GM18861 (cell line): ENCODE measurements at regions not wholly inside any gene's neighbourhood (a gene's known extent, or its start where the extent isn't known, plus 50 kb on each side); places are given as distances from the start of the nearest gene placed in this dataset.
"Not testable (repeated sequence)": the region's sequence is repeated elsewhere in the genome, so short reads cannot be mapped to it uniquely, and the experiment has no call there.

Experiments
- ATAC-seq: cut with Tn5 transposase; IDR thresholded peaks from one replicate; pipeline ENCODE4 v1.9.1; 2021; ENCODE audit not compliant: unreplicated experiment

DNA sequence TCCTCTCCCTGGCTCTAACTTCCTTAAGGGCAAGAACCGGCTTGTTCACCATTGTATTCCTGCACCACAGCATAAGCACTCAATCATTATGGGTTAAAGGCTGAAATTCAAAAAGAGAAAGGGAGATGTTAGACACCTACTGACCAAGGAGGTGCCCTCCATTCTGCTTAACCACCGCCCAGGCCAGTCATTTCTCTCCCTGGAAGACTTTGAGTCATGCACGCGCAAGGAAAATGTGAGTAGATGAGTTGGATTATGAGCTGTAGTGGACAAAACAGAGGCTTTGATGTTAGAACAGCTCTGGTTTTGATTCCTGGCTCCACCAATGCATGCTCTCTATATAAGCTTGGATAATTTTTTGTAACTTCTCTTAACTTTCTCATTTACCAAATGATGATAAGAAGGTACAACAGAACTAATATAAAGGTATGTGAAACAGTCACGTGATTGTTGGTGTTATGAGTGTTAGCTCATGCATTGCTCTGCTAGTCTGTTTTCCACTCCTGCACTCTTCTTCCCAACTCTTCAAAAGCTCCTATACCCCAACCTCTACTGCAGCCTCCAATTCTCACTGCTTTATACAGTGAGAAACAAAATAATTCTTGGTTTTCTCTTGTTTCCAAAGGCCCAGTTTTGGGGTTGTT lies 148.4 kb upstream of the ATP11B start:
- ATAC-seq = no peak

DNA sequence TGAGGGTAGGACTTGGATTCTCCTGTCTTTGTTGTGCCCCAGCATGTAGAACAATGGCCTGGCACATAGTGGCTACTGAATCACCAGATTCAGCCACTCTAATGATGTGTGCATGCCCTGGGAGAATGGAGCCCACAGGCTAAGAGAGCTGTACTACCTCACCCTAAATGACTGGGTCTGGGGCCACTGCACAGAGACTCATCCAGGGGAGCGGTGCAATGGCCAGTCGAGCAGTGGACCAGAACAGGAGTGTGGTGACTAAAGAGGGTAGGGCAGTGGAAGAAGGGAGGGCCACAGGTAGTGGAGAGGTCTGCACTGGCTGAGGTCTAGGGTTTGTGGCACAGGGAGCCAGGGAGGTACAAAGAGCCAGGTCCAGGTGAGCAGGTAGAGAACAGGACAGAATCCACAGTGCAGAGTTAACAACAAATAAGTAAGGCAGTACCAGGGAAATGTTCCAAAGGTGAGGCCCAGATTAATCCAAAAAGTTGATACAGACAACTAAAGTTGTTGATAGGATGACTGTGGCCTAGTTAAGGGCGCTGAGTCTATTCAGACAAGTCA lies 142.7 kb upstream of the ATP11B start:
- no peak for ATAC-seq

DNA sequence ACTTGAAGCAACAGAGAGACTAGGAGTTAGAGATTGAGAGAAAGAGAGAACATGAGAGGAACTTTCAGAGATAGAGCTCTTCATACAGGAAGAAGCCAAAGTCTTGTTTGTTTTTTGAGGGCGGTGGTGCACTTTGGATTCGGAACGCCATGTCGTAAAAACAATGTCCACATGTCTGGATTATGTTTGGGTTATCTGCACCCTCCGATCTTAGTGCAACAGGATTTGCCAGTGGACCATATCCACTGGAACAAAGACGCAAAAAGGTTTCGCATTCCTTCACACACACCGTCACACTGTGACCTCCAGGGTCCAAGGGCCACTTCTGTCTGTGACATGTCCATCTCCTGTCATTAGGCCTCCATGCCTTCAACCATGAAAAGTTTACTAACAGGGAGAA lies 141.8 kb upstream of the ATP11B start:
- no peak for ATAC-seq

DNA sequence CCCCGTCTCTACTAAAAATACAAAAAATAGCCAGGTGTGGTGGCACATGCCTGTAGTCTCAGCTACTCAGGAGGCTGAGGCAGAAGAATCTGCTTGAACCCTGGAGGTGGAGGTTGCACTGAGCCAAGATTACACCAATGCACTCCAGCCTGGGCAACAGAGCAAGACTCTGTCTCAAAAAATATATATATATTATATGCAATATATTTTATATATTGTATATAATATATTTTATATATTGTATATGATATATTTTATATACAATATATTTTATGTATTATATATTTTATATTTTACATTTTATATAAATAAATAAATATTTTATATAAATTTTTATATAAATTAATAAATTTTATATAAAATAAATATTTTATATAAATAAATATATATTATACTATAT lies 140.2 kb upstream of the ATP11B start:
- ATAC-seq = not testable (repeated sequence)

DNA sequence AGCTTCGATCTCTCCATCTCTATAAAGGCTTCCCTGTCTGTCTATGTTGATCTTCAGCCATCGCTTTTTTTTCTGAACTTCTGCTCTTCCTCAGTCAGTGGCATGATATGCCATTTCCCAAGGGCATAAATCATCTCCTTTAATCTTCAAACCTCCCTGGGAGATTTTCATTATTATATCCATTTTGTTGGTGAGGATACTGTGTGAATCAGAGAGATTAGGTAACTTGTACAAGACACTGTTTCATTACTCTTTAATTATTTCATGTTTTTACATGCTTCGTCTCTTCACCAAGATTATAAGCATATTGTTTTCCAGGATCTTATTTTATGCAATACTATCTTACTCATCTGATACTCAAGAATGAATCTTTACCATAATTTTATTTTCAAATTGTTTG lies 124.8 kb upstream of the ATP11B start:
- ATAC-seq = no peak

DNA sequence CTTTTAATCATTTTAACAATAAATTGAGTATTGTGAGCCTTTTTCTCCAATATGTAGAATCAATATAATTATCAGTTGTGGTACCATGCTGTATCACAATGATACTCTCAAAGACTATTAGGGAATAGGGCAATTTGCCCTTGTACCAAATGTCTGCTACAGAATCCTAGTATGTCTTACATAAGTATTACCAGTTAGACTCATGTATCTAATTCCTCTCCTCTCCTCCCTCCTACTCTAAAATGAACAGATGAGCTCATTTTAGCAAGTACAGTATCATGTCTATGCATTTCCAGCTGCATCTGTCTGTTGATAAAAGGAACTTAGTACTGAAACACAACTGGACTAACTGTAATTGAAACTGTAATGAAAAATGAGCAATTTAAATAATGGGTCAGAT lies 124.3 kb upstream of the ATP11B start:
- no peak for ATAC-seq

DNA sequence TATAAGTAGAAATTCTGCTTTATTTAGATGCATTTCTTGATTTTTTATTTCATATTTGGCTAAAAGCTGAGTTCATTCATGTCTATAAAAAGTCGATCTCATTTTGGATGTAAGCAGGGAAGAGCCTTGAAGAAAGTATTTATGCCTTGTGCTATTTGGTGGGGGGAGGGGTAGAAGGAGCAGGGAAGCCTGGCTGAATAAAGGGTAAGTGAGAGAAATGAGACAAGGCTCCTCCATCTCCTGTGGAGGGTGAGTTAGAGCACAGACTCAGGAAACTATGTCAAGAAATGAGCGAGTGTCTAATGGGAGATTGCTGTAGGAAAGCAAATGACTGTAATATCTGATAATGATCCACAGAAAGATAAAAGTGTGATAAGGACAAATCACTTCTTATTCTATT lies 121.8 kb upstream of the ATP11B start:
- no peak for ATAC-seq

DNA sequence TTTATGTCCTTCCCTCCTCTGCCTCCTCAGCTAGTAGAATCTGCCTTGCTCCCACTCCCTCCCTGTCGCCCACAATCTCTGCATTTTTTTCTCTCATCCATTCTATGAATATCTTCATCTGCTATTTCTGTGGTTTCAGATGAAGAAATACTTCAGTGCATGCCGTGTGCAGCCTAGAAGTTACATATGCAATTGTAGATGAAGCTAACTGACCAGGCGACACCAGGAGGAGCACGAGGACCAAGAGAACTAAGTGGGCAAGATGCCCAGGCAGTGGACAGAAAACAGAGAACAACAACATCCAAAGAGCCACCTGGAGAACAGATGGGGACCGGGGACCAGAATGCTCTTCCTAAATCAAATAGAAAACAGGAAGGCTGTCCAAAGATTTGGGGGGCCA lies 121.4 kb upstream of the ATP11B start:
- no peak for ATAC-seq

DNA sequence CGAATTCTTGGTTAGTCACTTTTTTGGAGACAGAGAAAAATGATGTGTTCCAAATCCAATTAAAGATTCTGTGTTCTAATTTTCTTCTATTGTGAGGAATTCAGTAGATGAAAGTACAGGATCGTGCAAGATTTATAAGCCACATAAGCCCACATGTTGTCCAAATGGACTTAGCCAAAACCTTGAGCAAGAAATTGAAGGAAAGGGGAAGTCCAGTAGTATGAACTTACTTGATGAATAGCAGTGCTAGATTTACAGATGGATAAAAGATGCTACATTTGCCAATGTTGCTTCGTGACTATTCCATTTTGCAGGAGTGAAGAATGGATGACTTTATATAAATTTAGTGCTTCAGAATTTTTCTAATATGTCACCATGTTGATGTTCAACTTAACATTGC lies 120.0 kb upstream of the ATP11B start:
- ATAC-seq = no peak

DNA sequence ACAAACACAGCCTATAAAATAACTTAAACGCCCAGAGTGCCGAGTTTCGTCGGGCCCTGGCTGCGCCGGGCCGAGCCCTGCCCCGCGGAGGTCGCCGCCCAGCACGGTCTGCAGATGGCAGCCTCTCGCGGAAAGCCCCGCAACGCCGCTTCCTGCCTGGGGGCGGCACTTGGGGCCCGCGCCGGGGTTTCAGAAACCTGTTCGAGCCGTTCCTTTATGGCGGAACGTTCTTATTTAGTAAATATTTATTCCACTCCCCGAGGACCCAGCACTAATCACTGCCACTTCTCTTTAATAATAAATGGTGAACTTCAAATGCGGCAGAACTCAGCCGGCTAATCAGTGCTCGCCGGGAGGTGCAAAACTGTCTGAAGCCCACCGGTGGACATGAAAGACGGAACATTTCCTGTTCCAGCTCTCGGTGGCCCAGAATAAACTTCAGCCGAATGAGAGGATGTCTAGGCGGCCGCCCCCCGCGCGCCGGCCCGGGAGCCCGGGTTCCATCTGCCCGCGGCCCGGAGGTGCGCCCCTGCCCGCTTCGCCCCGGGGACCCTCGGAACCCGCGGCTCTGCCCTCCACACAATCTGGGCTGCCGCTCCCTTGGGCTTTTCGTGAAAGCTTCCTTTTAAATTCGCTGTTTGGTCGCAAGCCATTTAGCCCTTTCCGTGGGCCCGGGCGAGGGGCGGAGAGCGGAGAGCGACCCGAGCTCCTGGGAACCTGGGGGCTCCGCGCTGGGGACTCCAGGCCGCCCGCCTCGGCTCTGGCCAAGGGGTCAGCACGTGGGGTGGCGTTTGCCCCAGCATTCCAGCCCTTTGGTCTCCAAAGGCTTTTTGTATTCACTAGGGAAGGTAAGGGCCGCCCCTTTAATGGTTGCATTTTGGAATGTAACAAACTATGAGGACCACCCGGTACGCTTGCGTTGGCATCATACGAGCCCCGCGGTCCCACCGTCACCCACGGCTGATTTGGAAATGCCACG lies 110.8 kb upstream of the ATP11B start:
- ATAC-seq = peak; percentile 80

DNA sequence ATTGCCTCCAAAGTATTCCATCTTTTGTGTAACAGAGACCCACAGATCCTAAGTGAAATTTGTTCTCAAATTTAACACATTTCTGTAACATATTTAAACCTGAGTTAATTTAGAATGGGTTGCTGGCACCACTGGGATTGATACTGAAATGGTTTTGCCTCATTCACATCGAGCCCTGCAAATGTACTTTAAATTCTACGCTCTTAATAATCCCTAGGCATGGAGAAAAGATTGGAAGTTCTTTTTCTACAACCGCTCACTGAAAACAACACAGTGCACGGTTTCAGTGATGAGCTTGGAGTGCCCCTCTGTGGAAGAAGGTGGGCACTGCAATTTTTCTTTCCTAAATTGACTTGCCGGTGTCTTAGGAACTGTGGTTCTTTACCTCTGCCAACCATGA lies 109.9 kb upstream of the ATP11B start:
- peak; percentile 75 for ATAC-seq

DNA sequence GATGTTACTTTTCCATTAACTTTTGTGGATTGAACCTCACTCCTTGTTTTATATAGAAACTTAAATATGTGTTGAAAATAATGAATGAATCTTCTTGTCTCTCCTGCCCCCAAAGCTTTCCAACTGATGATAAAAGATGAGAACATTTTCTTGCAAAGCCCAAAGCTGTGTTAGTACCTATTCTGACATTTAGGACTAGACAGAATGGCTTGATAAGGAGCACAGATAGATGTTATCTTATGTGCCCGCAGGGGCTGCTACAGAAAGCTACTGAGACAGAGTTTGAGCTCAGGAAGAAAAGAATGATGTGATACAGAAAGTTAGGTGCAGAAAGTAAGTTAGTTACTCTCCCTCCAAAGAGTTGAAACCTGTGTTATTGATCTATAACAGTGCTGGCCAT lies 109.4 kb upstream of the ATP11B start:
- ATAC-seq = peak; percentile 8

DNA sequence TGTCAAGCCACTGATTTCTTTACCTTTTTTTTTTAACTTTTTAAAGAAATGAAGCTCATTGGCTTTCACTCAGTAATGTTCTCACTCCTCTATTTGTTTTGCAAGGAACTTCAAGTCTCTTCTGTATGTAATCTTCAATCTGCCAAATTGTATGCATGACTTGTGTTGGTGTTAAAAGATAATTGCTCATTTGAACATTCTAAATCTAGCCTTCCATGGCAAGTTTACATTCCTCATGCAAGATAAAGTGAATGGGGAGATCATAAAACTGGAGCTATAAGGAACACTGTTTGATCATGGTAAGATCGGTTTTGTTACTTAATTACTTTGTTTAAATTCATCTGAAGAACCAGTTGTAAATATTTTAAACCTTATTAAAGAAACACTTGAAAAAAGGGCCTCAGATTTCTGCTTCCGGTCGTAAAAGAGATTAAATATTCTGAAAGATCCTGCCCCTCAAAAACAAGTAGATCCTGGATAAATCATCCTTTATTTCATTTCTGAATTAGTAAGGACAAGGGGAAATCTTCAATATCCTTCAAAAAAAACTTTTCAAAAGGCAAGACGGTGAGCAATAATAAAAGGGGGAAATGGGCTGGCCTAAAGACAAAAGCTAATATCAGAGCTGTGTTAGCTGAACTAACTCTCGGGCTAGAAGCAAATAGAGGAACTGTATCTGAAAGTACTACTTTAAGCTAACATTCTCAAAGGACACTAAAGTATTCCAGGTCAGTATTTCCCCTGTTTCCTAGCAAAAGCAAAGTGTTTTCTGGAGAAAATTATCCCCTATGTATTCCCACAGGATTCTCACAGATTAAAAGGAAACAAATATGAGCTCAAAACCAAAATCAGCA lies 107.0 kb upstream of the ATP11B start:
- no peak for ATAC-seq

DNA sequence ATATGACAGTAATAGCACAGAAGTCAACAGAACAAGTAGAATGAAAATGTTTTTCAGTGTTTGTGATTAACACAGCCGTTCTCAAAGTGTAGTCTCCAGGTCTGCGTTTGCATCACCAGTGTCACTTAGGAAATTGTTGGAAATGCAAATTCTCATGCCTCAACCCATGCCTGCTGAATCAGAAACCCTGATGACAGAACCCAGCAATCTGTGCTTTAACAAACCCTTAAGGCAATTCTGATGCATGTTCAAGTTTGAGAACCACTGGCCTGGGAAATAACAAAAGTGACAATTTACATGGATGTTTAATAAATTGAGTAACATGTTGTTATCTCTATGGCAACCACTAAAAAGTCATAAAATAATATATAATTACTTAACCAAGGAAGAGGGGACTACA lies 103.1 kb upstream of the ATP11B start:
- no peak for ATAC-seq

DNA sequence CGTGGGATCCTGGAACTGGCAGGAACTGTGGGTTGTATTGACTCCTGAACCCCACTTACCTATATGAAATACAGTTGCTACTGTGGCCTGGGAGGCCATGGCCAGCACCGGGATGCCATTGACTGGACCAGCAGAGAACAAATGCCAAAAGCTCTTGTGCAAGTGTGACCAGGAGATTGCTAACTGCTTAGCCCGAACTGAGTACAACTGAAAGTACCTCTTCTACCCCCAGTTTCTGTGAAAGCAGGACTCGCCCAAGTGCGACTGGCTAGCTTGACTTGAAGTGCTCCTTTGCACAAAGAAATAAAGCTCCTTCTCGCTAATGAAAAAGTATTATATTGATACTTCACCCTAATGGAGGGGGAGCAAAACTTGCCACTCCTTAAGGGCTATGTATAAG lies 101.3 kb upstream of the ATP11B start:
- peak; percentile 70 for ATAC-seq

DNA sequence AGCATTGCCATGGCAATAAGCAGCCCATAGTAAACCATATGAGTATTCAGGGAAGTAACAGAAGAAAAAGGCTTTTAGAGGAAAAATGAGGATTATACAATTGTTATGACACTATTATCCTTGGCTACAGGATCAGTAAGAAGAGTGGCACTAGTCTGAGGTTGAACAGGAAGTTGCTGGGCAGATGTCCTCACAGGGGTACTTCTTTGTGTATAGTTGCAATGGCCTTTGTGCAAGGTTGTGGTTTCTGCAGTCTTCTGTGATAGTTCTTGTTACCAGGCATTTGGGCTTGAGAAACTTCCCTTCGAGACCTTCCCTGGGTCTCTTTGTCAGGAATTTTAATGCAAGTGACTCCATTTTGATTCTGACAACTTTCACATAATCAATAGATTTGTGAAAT lies 100.6 kb upstream of the ATP11B start:
- ATAC-seq = no peak

DNA sequence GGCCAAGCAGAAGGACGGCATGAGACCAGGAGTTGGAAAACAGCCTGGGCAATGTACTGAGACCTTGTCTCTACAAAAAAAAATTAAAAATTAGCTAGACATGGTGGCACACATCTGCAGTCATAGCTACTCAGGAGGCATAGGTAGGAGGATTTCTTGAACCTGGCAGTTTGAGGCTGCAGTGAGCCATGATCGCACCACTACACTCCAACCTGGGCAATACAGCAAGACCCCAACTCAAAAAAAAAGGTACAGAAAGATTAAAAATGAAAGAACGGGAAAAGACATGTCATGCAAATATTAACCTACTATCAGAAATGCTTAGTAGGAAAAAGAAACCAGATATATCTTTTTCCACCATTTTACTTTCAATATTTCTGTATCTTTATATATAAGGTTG lies 99.6 kb upstream of the ATP11B start:
- ATAC-seq = no peak

DNA sequence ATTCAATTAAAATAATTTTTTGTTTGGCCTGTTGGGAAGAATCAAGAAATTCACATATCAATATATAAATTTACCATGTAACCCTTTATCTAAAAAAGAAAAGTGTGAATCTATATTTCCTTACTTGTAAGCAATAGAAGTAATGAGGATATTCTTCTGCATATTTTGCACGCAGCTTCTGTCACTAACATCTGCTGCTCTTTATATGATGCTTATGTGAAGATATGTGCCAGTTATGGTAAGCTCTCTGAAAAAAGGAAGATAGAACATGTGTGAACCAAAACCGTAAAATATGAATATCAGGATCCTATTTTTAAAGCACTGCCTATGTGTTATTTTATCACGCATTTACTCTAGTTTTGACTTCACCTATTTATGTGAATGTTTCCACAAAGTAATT lies 96.4 kb upstream of the ATP11B start:
- ATAC-seq = no peak

DNA sequence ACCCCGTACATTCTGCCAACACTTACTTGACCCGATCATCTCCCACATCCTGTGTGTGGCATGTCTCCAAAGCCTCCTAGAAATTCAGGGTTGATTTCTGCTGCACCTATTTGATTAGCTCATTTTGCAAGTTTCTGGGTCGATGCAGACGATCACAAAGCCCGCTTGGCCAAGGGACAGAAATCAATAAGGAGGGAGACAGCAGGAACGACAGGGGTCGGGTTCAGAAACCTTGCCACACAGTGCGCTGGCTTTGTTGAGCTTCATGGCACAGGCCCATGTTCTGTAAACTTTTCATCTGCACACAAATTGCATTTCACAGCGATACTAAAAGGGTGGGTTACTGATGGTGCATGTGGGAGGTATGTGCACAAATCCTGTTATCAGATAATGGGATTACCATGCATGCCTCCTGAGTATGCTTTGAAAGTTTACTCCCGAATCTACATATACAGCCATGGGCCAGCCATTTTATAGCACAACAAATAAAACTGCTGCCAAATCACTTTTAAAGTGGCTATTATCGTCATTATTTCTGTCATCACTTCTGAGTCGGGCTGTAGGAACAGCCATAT lies 95.9 kb upstream of the ATP11B start:
- ATAC-seq = no peak

DNA sequence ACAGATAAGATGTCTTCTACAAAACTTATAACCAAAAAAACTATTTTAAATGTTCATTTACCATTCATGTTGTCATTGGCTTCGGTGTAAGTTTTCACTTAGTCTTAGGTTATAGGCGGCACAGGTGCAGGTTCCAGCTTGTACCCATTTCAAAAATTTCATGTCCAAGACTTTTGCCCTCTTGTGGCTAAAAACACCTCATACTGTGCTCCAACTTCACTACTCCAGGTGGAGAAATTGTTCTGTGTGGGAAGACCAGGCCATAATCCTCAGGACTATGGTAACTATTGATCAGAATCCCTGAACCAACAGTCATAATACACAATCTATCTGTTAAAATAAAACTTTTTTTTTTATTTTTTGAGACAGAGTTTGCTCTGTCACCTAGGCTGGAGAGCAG lies 95.2 kb upstream of the ATP11B start:
- no peak for ATAC-seq
